Tongue (tissue), 1 donor: ENCODE measurements at regions not wholly inside any gene's neighbourhood (a gene's known extent, or its start where the extent isn't known, plus 50 kb on each side); places are given as distances from the start of the nearest gene placed in this dataset.
A peak's percentile ranks its signal among the peaks of the same experiment; 100 is the strongest.
"Not testable (repeated sequence)": the region's sequence is repeated elsewhere in the genome, so short reads cannot be mapped to it uniquely, and the experiment has no call there.

Experiments
- DNase-seq: peaks from one replicate; pipeline ENCODE4 v3.0.0-alpha.2; 2015

DNA sequence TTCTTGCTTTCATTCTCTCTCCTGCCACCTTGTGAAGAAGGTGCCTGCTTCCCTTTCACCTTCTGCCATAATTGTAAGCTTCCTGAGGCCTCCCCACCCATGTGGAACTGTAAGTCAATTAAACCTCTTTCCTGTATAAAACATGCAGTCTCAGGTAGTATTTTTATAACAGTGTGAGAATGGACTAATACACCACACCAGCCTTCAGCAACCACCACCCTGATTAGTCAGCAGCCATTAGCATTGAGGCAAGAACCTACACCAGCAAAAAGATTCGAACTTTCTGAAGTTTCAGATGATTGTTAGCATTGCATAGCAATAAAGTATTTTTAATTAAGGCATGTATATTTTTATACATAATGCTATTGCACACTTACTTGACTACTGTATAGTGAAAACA is 980.2 kb downstream of the EFNA5 start:
- DNase-seq: no peak

DNA sequence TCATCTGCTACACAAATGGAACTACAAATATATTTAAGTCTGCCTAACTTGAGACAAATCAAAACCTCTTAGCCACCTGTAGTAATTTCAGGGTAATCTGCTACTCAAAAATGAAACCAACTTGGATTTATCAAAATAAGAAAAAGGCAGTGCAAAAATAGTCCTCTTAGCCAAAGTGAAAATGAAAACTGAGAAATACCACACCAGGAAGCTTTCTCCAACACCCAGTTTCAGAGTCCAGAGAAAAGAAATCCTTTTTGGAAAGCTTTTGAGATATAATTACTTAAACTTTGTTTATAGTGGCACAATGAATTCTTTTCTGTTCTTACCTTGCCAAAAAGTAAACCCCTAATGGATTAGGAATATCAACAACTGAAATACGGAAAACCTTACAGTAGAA is 990.4 kb downstream of the EFNA5 start:
- DNase-seq: peak; percentile 49

DNA sequence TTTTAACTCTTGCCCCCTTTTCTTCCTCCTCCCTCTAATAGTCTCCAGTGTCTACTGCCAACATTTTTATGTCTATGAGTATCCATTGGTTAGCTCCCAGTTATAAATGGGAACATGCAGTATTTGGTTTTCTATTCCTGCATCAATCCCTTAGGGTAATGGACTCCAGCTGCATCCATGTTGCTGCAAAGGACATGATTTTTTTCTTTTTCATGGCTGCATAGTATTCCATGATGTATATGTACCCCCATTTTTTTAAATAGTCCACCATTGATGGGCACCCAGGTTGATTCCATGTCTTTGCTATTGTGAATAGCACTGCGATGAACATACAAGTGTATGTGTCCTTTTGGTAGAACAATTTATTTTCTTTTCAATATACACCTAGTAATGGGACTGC is 993.7 kb downstream of the EFNA5 start:
- no peak for DNase-seq

DNA sequence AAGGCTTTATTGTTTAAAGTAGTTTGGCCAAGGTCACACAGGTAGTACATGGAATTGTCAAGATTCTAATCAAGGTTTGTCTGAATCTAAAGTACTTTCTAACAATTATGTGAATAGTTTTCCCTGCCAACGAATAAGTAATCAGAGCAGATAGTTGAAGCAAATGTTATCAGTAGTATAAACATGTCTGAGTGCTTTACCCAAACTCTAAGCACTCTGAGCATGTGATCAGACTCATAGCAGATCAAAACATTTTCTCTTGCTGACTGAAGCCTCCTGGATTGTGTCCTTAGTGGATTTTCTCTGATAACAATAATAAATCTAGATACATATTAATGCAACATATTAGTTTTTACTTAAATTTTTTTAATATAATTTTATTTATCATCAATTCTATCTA is 995.0 kb downstream of the EFNA5 start:
- no peak for DNase-seq

DNA sequence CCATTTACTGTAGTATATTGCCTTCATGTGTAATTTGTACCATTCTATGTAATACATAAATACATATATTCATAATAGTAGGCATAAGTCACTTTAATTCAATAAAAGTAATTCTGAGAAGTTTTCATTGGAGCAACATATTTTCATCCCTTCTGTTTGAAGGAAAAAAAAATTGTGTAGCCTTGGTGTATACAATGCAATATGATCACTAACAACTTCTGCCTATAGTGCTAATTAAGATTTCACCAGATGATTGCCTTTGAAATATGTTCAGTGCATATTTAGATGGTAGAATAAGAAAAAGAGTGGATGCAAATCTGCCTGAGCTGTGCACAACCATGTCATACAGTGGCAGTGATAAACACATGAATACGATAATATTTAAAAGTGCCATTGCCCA is 996.8 kb downstream of the EFNA5 start:
- DNase-seq: no peak

DNA sequence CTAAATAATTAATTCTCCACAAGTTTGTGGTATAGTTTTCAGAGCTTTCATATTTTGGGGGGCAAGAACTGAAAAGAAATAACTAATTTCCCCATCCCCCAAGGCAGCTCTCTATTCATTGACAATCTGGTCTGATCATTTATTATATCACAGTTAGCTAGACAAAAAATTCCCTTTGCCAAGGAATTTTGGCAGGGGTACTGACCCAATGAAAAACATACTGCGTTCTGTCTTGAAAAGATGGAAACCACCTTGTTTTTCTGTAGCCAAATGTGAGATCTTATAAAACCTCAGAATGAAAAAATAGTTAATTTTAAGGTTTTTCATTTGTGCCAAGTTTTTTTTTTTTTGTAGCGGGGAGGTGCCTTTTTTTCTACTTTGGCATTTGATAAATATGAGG is 1008.9 kb downstream of the EFNA5 start:
- DNase-seq: no peak

DNA sequence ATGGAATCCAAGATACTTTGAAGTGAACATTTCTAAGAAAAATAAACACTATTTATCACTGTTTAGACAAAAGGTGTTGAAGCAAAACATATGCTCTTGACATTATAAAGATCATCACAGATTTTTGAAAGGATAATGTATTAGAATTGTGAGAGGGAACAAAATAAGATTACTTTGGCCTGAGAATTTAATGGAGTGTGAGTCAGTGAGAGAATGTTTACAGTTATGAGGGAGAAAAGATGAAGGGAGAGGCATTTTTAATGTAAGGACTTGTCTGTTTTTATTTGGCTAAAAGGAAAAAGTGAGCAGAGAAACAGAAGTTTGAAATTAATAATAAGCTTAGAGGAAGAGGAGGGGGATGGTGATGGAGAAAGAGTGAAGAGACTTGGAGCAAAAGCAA is 1010.1 kb downstream of the EFNA5 start:
- no peak for DNase-seq

DNA sequence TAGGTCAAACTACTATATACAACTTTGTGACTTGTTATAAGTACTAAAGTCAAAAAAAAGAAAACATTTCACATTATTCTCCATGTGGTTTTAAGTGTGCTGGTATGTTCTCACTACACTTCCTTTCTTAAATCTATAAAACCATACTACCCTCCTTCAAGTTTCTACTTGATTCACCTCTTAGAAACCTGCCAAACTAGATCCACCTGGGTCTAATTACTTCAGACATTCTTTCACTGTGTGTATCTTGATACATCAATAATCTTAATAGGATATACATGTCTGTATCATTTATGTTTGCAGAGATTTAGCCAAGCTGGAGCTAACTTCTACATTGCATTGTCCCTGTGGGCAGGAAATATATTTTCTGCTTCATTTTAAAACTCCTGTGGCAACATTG is 1012.6 kb downstream of the EFNA5 start:
- DNase-seq: peak; percentile 44

DNA sequence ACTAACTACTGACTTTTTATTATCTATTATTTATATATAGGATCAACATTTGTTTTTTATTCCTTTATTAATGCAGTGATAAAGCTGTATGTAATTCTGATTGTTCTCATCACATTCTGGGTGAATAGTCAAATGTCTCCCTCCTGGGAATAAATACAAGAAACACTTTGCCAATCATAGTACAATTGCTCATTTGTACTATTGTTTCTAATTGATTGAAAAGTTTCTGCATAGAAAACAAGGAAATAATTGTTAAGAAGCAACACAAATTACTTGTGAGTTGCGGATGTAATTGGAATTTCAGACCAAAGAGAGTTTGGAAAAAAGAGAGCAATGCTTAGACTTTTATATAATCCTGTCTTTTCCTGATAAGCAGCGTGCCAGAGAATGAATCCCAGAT is 1013.9 kb downstream of the EFNA5 start:
- DNase-seq: no peak

DNA sequence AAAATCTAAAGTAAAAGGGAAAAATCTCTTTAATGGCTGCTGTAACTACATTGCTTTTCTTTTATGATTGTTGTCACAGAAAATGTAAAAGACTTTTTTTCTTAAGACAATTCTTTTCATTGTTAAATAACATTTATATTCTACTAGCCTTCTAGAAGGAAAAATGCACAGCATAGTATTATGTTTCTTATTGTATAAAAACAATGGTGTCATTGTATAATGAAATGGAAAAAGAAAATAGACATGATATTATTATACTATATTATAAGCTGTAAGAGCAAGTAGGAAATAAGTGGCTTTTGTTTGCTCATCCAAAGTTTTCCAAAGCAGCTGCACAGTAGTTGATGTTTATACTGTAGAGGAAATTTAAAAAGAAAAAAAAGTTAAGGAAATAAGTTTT is 1021.7 kb downstream of the EFNA5 start:
- DNase-seq: no peak

DNA sequence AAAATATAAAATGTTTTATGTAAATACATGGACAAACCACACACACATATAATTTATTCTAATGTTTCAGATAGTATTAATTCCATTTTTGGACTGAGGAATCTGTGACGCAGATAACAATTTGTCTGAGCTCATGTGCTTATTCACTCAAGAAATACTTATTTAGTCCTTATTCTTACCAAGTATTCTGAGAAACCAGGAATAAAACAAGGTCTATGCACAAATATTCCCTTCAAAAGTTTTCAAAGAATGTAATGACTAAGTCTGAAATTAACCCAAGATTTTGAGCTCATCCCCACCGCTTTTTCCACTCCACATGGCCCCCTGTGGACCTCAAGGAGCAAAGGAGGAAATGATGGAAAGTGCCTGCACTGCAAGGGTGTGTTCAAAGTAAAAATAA is 1022.3 kb downstream of the EFNA5 start:
- DNase-seq: no peak

DNA sequence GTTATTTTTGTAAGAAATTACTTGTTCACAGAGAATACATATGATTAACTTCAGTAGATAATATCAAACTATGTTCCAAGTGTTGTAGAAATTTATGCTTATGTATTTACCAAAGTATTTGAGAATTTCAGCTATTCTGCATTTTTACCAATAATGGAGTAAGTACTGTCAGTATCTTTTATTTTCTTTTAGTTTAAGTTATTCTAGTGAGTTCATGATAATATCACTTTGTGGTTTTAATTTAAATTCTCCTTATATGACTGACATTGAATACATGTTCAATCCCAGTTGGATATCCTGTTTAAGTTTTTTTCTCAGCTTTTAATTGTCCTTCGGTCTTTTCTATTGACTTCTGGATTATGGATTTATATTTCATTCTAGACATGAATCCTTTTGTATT is 1024.6 kb downstream of the EFNA5 start:
- no peak for DNase-seq

DNA sequence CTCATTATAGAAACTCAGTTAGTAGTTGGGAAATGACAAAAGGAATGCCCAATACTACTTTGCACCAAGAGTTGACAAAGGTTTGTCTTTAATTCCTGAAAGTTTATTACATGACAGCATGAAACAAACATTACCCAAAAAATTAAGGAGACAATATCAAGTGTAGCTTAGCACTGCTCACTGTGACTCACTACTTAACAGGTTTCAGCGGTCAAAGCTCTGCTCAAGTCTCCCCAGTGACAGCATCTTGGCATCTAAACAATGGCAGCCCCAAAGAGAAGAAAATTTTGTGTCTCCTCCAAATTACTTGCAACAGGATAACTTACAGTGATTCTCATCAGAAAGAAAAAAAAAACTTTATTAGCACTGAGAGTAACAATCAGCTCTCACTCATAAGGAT is 1030.2 kb downstream of the EFNA5 start:
- DNase-seq: no peak

DNA sequence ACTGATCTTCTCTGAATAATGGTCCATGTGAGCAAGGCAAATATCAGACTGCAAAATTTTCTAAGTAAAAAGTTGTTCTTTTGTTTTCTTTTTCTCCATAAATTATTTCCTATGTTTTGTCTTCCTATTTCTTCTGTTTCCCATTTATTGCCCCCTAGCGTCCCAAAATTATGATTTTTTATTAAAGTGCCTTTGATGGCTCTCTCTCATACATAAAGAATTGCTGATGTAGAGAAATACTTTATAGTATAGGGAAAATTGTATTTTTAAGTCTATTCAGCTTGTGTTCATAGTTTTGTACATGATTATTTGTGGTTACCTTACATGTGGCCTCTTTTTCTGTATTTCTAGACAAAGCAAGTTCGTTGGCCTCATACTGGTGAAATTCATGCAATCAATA is 1031.2 kb downstream of the EFNA5 start:
- no peak for DNase-seq

DNA sequence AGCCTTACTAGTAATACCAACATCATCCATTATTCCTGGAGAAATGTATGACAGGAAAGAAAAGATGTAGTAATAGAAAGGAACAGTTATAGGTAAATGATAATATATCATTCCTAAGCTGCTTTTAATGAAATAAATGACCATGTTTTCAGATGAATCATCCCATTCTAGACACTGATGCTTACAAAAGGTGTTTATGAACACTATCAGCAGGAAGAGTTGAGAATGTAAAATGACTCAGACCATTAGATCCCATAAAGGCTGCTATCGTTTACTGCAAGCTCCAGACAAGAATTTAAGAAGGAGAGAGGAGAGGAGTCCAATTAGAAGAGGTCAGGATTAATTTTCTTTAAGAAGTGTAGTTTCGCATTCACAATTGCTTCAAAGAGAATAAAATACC is 1033.5 kb downstream of the EFNA5 start:
- no peak for DNase-seq

DNA sequence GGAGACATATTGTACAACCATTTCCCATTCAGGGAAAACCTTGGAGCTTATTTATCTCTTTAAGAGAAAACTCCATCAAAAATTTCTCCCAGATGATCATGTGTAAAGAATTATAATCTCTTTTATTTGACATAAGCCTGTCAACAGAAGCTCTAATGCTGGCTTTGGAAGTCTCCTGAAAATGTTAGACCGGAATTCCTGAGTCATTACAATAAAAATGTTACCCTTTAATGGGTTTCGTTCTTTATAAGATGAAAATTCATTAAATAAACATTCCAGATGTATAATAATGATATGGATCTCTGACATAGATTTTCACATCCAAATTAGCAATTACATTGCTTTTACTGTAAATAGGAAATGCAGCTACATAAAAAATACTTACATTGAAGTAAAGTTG is 1036.4 kb downstream of the EFNA5 start:
- no peak for DNase-seq

DNA sequence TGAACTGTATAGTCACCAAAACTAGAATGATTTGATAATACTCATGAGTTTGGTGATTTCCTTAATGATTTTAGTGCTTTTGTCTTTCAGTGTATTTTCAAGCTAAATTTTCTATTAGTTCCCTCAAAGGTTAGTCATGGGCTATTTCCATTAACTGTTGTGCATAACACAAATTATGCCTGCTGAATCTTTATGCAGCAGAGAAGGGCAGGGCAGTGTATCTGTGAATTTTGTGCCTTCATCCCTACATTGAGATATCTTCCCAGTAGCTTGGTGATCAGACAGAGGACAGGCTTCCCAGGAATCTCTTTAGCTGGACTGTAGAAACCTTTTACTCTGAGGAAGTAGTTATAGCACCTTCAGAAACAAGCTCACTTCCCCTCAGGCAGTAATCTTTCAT is 1036.9 kb downstream of the EFNA5 start:
- DNase-seq: no peak

DNA sequence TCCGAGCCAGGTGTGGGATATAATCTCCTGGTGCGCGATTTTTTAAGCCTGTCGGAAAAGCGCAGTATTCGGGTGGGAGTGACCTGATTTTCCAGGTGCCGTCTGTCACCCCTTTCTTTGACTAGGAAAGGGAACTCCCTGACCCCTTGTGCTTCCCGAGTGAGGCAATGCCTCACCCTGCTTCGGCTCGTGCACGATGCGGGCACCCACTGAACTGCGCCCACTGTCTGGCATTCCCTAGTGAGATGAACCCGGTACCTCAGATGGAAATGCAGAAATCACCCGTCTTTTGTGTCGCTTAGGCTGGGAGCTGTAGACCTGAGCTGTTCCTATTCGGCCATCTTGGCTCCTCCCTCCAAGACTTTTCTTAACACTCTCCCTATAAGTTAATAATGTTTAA is 1042.3 kb downstream of the EFNA5 start:
- DNase-seq: not testable (repeated sequence)

DNA sequence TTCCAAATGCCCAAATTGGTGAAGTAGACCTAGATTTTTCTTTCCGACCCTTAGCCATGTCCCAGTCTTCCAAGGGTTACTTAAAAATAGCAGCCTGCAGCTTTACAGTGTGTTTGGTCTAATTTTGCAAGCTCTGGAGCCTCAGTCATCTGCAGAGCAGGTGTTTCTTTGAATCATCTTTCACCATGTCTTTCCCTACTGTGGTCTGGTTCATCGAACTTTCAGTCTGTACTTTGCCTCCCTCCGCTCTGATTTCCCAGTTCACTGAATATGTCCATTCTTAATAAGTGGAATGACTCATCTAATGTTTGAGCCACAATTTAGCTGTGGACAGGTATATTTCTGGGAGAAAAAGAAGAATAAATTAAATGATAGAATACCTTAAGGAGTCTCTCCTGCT is 1060.7 kb downstream of the EFNA5 start:
- DNase-seq: peak; percentile 35

DNA sequence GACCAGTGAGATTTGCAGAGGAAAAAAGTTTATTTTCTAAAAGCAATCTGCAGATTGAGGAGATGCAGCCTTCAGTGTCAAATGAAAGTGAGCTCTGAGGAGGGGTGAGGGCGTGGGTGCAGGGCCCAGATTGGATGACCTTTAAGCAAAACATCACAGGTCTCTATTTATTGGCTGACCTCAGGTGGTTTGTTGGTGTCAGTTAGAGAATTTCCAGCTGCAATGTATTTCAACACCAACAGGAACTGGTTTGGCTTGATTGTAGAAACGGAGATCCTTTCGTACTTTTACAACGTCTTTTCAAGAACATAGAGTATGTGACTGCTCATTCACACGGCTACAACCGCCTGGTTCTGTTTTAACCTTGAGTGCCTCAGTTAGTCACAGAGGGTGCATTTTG is 1069.1 kb downstream of the EFNA5 start:
- peak; percentile 15 for DNase-seq

DNA sequence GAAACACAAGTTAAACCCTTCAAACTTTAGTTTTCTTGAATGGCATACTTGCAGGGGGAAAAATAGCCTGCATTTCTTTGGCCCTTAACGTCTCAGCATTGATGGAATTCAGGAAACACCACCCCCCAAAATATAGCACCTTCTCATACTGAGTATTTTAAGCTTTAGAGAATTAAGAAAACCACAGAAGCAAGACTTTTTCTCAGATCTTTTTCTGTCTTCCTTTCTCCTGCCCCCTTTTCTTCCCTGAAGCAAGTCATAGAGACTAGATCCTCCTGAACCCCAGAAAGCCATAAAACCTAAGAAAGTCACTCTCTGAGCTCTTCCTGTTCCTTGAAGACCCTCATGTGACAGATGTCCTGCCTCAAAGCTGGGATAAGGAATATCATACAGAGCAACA is 1069.9 kb downstream of the EFNA5 start:
- DNase-seq: no peak

DNA sequence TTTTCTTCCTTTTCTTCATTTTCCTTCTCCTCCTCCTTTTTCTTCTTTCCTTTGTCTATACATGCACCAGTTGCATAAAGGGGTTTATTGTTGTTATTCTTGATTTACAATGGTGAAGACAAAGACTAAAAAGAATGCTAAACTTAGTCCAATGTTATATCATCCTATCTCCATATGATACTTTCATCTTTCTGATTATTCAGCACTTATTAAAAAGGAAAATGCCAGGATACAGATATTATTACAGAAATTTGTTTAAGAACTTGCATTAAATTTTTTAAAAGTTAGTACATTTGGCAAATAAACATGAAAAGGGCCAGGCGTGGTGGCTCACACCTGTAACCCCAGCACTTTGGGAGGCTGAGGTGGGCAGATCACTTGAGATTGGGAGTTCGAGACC is 1074.9 kb downstream of the EFNA5 start:
- no peak for DNase-seq

DNA sequence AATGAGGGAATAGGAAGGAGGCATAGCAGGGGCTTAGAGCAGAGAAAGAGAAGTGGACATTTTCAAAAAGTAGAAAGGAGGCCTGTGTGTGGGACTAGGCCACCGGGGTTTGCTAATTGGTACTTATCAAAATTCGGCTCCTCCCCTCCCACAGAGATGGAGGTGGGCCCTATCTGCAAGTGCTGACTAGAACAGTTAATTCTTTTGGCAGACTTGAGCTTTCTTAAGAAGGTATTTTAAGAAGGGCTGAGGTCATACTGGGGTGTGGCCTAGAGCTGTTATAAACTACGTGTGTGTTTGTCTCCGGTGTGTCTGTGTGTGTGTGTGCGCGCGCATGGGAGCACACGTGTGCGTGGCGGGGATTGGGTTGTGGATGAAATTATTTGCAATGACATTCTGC is 1086.5 kb downstream of the EFNA5 start:
- no peak for DNase-seq

DNA sequence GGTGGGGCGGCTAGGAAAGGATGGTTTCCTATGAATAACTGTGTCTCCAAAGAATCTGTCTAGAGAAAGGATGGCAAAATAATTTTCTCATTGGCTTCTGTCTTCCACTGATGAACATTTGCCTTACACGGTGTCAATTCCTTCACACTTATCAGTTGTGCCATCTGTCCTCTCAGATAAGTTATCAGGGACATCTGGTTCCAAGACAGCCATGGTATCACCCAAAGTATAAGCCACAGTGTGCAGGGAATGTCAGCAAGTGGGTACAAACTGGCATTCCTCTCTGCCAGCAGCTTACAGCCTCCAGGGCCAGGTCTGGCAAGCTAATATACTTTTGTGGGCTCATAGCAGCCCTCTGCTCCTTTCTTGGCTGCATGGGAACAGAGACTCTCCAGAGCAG is 1092.0 kb downstream of the EFNA5 start:
- DNase-seq: no peak

DNA sequence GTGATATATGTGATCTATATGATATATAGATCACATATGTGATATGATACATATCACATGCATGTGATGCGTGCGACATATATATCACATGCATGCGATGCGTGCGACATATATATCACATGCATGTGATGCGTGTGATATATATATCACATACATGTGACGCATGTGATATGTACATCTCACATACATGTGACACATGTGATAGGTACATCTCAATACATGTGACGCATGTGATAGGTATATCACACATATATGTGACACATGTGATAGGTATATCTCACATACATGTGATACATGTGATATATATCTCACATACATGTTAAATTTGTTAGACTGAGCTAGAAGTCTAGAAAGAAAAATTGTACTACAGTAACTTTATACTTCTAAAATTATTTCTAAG is 1095.9 kb downstream of the EFNA5 start:
- DNase-seq: no peak

DNA sequence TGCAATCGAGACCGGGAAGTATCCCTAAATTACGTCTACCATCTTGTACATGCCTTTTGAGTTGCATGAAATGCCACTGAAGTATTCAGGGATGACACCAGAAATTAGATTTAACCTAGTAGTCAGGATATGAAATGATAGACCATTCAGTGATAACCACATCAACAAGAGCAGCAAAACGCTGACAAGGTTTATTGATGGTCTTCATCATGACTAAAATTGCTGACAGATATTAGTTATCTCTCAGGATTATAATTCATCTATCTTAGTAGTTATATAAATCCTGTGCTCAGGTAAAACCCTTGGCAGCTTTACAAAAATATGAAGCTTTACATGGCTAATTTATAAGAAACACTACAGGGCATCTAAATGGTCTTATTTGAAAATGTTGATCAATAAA is 1104.7 kb downstream of the EFNA5 start:
- no peak for DNase-seq
